Hepatic stellate cell (primary cell): ENCODE measurements at regions not wholly inside any gene's neighbourhood (a gene's known extent, or its start where the extent isn't known, plus 50 kb on each side); places are given as distances from the start of the nearest gene placed in this dataset.

Experiments used
- DNase-seq: peaks from one replicate; pipeline ENCODE4 v3.0.0; 2011; ENCODE audit warnings: low spot score

- DNase-seq = no peak
These were observed 50.8 kb downstream of the RBM27 start for GRCh38 chr5:146254223-146254622.

- DNase-seq = no peak
These were observed 65.5 kb upstream of the POU4F3 start for GRCh38 chr5:146273109-146273508.

DNA sequence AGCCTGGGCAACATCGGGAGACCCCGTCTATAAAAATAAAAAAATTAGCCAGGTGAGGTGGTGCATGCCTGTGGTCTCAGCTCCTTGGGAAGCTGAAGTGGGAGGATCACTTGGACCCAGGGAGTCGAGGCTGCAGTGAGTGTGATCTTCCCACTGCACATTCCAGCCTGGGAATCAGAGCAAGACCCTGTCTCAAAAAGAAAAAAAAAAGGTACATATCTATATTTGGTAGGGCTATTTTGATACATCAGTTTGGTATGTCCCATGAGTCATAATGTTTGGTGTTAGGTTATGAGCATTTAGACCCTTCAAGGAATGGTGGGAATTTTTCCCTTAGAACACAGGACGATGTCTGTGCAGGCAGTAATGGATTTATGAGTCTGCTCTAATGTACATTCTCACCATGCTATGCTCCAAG lies 55.3 kb upstream of the POU4F3 start:
- DNase-seq = peak; percentile 61

DNA sequence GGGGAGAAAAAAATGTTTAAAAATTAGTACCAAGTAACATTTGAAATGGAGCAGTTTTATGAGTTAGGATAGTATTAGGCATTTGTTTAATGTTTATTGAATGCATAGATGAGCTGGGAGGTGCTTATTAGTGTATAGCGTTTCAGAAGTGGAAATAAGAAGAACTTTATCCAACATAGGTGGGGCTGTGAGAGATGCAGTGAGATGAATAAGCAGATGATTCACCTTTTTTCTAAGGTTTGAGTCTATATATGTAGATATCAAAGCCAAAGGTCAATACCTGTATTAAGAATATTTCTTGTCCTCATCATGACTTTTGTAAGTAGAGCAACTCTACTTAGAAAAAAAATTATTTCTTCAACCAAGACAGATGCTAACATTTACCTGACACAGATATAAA lies 54.6 kb upstream of the POU4F3 start:
- no peak for DNase-seq
